ENCODE measurements at regions not wholly inside any gene's neighbourhood (a gene's known extent, or its start where the extent isn't known, plus 50 kb on each side); places are given as distances from the start of the nearest gene placed in this dataset.

GRCh38 chrX:8867406-8867805, 66.2 kb upstream of the FAM9A start:
- ATAC-seq (ENCODE audit: insufficient read depth, low FRiP score) (no peak), DNase-seq (peak in 1 of 3 donors; percentile 12)

GRCh38 chrX:8864161-8864560, 63.0 kb upstream of the FAM9A start:
- H3K9me3 ChIP-seq (ENCODE audit: control insufficient read depth in 4 of 4, insufficient read depth in 3 of 4, low read length in 3 of 4): peaks cover 0 to 4% (median 0%) of the 10 kb centered on the region in 4 donors
- no peak overlapping the region for H3K27ac ChIP-seq (ENCODE audit: low read depth in 1 of 2, low read length in 1 of 2)
- no peak for TF ChIP-seq CTCF (IDR thresholded peaks at IDR 0.05; ENCODE audit: control extremely low read depth, extremely low read depth)
- no peaks in the 10 kb centered on the region for H3K4me1 ChIP-seq (ENCODE audit: control insufficient read depth in 5 of 5, insufficient read depth in 5 of 5, low read length in 5 of 5)
- no peak for ATAC-seq (ENCODE audit: insufficient read depth, low FRiP score)
- H3K4me3 ChIP-seq: no peak overlapping the region
- DNase-seq: peak; percentile 28 to 37 (median 31)
- peaks cover 4 to 49% (median 21%) of the 10 kb centered on the region in 3 donors for H3K27me3 ChIP-seq (ENCODE audit: control insufficient read depth in 3 of 3, insufficient read depth in 3 of 3, low read length in 2 of 3)
- H3K36me3 ChIP-seq (ENCODE audit: control insufficient read depth in 4 of 4, insufficient read depth in 4 of 4, low read length in 4 of 4): no peaks in the 10 kb centered on the region
- WGBS, 2 donors: 9 to 20% methylated on average over 5 of the region's 5 CpGs
- H3K9ac ChIP-seq (ENCODE audit: insufficient read depth in 1 of 2, low read length in 2 of 2): no peak overlapping the region

More at GRCh38 chrX:8867406-8867805, 66.2 kb upstream of the FAM9A start:
- no peak overlapping the region for H3K4me3 ChIP-seq
- H3K27ac ChIP-seq (ENCODE audit: low read depth in 1 of 2, low read length in 1 of 2): no peak overlapping the region
- peaks cover 0 to 7% (median 0%) of the 10 kb centered on the region in 5 donors for H3K4me1 ChIP-seq (ENCODE audit: control insufficient read depth in 5 of 5, insufficient read depth in 5 of 5, low read length in 5 of 5)
- peaks cover 0 to 39% (median 22%) of the 10 kb centered on the region in 3 donors for H3K27me3 ChIP-seq (ENCODE audit: control insufficient read depth in 3 of 3, insufficient read depth in 3 of 3, low read length in 2 of 3)
- H3K36me3 ChIP-seq (ENCODE audit: control insufficient read depth in 4 of 4, insufficient read depth in 4 of 4, low read length in 4 of 4): no peaks in the 10 kb centered on the region
- WGBS, 2 donors: 57 to 70% methylated on average over 2 of the region's 2 CpGs
- no peak overlapping the region for H3K9ac ChIP-seq (ENCODE audit: insufficient read depth in 1 of 2, low read length in 2 of 2)
- peaks cover 0 to 2% (median 0%) of the 10 kb centered on the region in 4 donors for H3K9me3 ChIP-seq (ENCODE audit: control insufficient read depth in 4 of 4, insufficient read depth in 3 of 4, low read length in 3 of 4)
- no peak for TF ChIP-seq CTCF (IDR thresholded peaks at IDR 0.05; ENCODE audit: control extremely low read depth, extremely low read depth)

GRCh38 chrX:8861908-8862307, 60.7 kb upstream of the FAM9A start:
- ATAC-seq (ENCODE audit: insufficient read depth, low FRiP score) (no peak), DNase-seq (no peak)
- Histone ChIP-seq H3K9me3 (ENCODE audit: control insufficient read depth in 4 of 4, insufficient read depth in 3 of 4, low read length in 3 of 4) (peaks cover 0 to 2% (median 0%) of the 10 kb centered on the region in 4 donors), H3K27ac (ENCODE audit: low read depth in 1 of 2, low read length in 1 of 2) (no peak overlapping the region), H3K4me3 (no peak overlapping the region), H3K36me3 (ENCODE audit: control insufficient read depth in 4 of 4, insufficient read depth in 4 of 4, low read length in 4 of 4) (no peaks in the 10 kb centered on the region), H3K9ac (ENCODE audit: insufficient read depth in 1 of 2, low read length in 2 of 2) (no peak overlapping the region), H3K4me1 (ENCODE audit: control insufficient read depth in 5 of 5, insufficient read depth in 5 of 5, low read length in 5 of 5) (no peaks in the 10 kb centered on the region), H3K27me3 (ENCODE audit: control insufficient read depth in 3 of 3, insufficient read depth in 3 of 3, low read length in 2 of 3) (peaks cover 4 to 52% (median 18%) of the 10 kb centered on the region in 3 donors)
- 81 to 89% methylated on average over 2 of the region's 2 CpGs for WGBS, 2 donors
- TF ChIP-seq CTCF (IDR thresholded peaks at IDR 0.05; ENCODE audit: control extremely low read depth, extremely low read depth): no peak

Data from lung (tissue), 11 donors.